Activated T-helper 1 cell treated with anti-CD3 and anti-CD28 coated beads, Interleukin-12 subunit alpha, Interleukin-12 subunit beta, Interleukin-2, Interleukin-4 antibody, amounts not matched to agents 30 ng/mL and 10 ng/mL and 1 ng/mL, durations not matched to agents 14 hours and 24 hours and 36 hours (primary cell): ENCODE measurements at regions not wholly inside any gene's neighbourhood (a gene's known extent, or its start where the extent isn't known, plus 50 kb on each side); places are given as distances from the start of the nearest gene placed in this dataset.
"Not testable (repeated sequence)": the region's sequence is repeated elsewhere in the genome, so short reads cannot be mapped to it uniquely, and the experiment has no call there.

ENCODE experiments used
- DNase-seq: peaks from one replicate; pipeline ENCODE4 v3.0.0; 2021; ENCODE audit warnings: low spot score
- H3K27ac Mint-ChIP-seq: one replicate; pipeline ENCODE4 v1.8.0; 2021; ENCODE audit warnings: mild to moderate bottlenecking, mixed read lengths
- H3K27me3 Mint-ChIP-seq: one replicate; pipeline ENCODE4 v1.8.0; 2022; ENCODE audit warnings: mild to moderate bottlenecking, moderate library complexity, mixed read lengths; ENCODE audit not compliant: insufficient read depth
- H3K36me3 Mint-ChIP-seq: one replicate; pipeline ENCODE4 v1.8.0; 2021; ENCODE audit warnings: low read depth, mixed read lengths
- H3K4me1 Mint-ChIP-seq: one replicate; pipeline ENCODE4 v1.8.0; 2021; ENCODE audit warnings: low read depth, mixed read lengths
- H3K4me3 Mint-ChIP-seq: one replicate; pipeline ENCODE4 v1.8.0; 2021; ENCODE audit warnings: mild to moderate bottlenecking, moderate library complexity, mixed read lengths
- H3K9me3 Mint-ChIP-seq: one replicate; pipeline ENCODE4 v1.8.0; 2021; ENCODE audit warnings: mixed read lengths
- intact Hi-C: fragments of 100-400 bp; cut with micrococcal nuclease; formaldehyde crosslinking; loops from one replicate; pipeline ENCODE4 v1.15.1; 2024

DNA sequence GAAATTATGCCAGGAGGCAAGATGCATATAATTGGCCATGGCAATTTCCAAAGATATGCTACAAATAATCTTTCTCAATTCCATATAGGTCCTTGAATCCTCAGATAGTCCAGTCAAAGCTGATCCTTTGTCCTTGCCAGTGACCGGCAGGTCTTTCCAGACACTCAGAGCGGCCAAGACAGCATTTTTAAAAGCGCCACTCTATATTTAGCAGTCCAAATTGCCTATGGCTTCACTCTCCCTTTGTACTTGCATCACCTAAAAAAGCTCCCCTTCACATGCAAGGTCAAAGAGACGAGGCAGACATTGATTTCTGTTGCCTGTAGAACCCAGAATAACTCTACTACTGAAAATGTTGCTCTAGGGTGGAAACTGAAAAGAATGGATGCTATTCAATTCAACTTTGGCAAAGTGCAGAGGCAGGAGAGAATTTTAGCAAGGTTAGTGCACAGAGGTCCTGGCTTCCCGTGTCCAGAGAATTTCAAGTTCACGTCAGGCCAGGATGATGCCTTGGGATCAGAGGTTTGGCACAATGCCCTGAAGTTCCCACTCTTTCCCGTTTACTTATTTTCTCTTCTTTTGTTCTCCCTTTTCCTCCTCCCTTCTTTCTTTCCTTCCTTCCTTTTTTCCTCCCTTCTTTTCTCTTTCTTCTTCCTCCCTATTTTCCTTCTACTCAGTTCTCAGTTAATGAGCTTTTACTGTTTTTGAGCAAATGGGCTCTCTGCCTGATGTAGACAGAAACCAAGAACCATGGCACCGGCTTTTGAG lies 108.5 kb downstream of the KCNK1 start:
- Mint-ChIP-seq H3K27me3 (no peaks in the 10 kb centered on the region), H3K9me3 (no peaks in the 10 kb centered on the region), H3K27ac (no peak overlapping the region), H3K4me3 (no peak overlapping the region), H3K4me1 (no peaks in the 10 kb centered on the region), H3K36me3 (no peaks in the 10 kb centered on the region)
- no peak for DNase-seq
- intact Hi-C loops: no loop called here

GRCh38 chr1:233723387-233723786 lies 109.5 kb downstream of the KCNK1 start:
- intact Hi-C loops: no loop called here
- no peak overlapping the region for H3K27ac Mint-ChIP-seq
- H3K9me3 Mint-ChIP-seq: no peaks in the 10 kb centered on the region

GRCh38 chr1:233724131-233724631 lies 110.3 kb downstream of the KCNK1 start:
- H3K4me1 Mint-ChIP-seq, H3K27ac Mint-ChIP-seq: not testable (repeated sequence)

More at GRCh38 chr1:233723387-233723786, 109.5 kb downstream of the KCNK1 start:
- no peak for DNase-seq
- Mint-ChIP-seq H3K4me3 (no peak overlapping the region), H3K27me3 (no peaks in the 10 kb centered on the region), H3K36me3 (no peaks in the 10 kb centered on the region), H3K4me1 (no peaks in the 10 kb centered on the region)

DNA sequence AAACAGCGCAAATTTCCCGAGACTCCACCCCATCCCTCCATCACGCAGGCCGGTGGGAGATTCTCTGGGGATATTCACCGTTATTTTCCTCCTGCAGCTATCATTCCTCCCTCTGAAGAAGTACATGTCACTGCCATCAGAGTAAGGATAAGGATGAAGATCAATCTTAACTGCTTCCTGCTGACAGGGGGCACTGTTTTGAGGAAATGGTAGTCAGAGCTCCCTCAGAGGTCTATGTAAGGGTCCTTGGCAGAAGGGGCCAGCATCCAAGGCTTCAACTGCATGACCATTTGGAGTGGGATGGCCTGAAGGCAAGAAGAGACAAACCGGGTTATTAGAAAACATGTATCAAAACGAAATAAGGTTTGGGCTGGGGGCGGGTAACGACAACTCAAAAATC lies 111.5 kb downstream of the KCNK1 start:
- H3K4me3 Mint-ChIP-seq: no peak overlapping the region
- DNase-seq: no peak
- intact Hi-C loops: no loop called here
- H3K36me3 Mint-ChIP-seq: no peaks in the 10 kb centered on the region
- no peak overlapping the region for H3K27ac Mint-ChIP-seq
- H3K27me3 Mint-ChIP-seq: no peaks in the 10 kb centered on the region
- H3K9me3 Mint-ChIP-seq: no peaks in the 10 kb centered on the region
- H3K4me1 Mint-ChIP-seq: no peaks in the 10 kb centered on the region

More at GRCh38 chr1:233724131-233724631, 110.3 kb downstream of the KCNK1 start:
- intact Hi-C loops, H3K9me3 Mint-ChIP-seq, H3K36me3 Mint-ChIP-seq, H3K4me3 Mint-ChIP-seq, H3K27me3 Mint-ChIP-seq, DNase-seq: not testable (repeated sequence)

DNA sequence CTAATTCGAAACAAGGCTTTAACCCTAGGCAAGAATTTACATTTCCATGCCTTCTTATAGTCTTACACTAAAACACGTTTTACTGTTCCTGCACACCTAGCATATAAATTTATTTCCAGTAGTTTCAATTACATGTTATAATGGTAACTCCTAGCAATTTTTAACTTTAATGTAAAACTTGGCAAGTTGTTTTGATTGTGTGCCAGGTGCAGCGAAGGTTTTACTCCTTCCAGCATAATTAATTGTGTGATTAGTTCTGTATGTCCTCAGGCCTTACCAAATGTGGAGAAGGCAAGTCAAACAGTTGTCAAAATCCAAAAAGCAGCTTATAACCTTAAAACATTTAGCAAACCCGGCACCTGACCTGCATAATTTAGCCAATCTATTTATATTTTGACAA lies 114.8 kb downstream of the KCNK1 start:
- Mint-ChIP-seq H3K27me3 (no peaks in the 10 kb centered on the region), H3K27ac (no peak overlapping the region), H3K36me3 (no peaks in the 10 kb centered on the region), H3K4me1 (no peaks in the 10 kb centered on the region), H3K9me3 (no peaks in the 10 kb centered on the region), H3K4me3 (no peak overlapping the region)
- DNase-seq: no peak
- intact Hi-C loops: no loop called here

GRCh38 chr1:233730380-233730779 lies 116.5 kb downstream of the KCNK1 start:
- Mint-ChIP-seq H3K4me1 (no peaks in the 10 kb centered on the region), H3K9me3 (no peaks in the 10 kb centered on the region), H3K27me3 (no peaks in the 10 kb centered on the region), H3K4me3 (no peak overlapping the region), H3K27ac (no peak overlapping the region), H3K36me3 (no peaks in the 10 kb centered on the region)
- DNase-seq: no peak
- intact Hi-C loops: no loop called here

GRCh38 chr1:233730809-233731208 lies 116.9 kb downstream of the KCNK1 start:
- no peak overlapping the region for H3K4me3 Mint-ChIP-seq
- no peak for DNase-seq
- H3K9me3 Mint-ChIP-seq: no peaks in the 10 kb centered on the region
- H3K4me1 Mint-ChIP-seq: no peaks in the 10 kb centered on the region
- no peaks in the 10 kb centered on the region for H3K27me3 Mint-ChIP-seq
- intact Hi-C loops: no loop called here
- no peak overlapping the region for H3K27ac Mint-ChIP-seq
- H3K36me3 Mint-ChIP-seq: no peaks in the 10 kb centered on the region

GRCh38 chr1:233732206-233732605 lies 118.3 kb downstream of the KCNK1 start:
- Mint-ChIP-seq H3K27ac (no peak overlapping the region), H3K4me3 (no peak overlapping the region), H3K27me3 (no peaks in the 10 kb centered on the region), H3K4me1 (no peaks in the 10 kb centered on the region), H3K36me3 (no peaks in the 10 kb centered on the region), H3K9me3 (no peaks in the 10 kb centered on the region)
- no peak for DNase-seq
- intact Hi-C loops: no loop called here

DNA sequence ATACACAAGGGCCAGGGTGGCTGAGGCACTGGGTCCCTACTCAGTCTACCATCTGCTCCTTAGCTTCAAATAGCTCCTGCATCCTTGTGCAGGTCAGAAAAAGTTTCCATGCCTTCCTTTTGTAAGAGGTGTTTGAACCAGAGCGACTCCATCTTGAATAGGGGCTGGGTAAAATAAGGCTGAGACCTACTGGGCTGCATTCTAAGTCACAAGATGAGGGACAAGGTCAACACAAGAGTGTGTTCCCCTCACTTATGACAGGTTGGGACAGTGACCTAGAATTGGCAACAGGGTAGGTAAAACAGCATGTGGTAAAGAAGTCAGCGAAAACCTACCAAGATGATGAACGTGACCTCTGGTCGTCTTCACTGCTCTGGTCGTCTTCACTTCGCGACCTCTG lies 120.5 kb downstream of the KCNK1 start:
- H3K27me3 Mint-ChIP-seq: no peaks in the 10 kb centered on the region
- no peak overlapping the region for H3K4me3 Mint-ChIP-seq
- DNase-seq: no peak
- no peaks in the 10 kb centered on the region for H3K4me1 Mint-ChIP-seq
- no peaks in the 10 kb centered on the region for H3K36me3 Mint-ChIP-seq
- H3K27ac Mint-ChIP-seq: no peak overlapping the region
- intact Hi-C loops: no loop called here
- no peaks in the 10 kb centered on the region for H3K9me3 Mint-ChIP-seq

DNA sequence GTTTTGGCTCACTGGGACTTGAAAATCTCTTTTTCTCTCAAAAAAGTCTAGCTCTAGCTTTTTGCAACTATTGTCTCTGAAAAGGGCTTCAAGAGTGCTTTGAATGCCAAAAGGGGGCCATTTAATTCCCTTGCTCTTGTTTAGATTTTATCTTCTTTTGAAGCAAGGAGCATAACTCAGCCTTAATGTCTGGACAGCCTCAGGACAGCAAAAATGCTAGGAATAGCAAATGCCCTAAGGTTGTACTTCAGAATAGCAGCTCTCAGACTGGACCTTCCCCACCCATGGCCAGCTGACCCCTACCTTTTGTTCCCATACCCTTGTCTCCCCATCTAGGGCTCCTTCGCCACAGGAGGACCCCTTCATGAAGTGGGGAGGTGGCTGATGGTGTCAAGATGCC lies 121.4 kb downstream of the KCNK1 start:
- intact Hi-C loops: no loop called here
- H3K4me3 Mint-ChIP-seq: no peak overlapping the region
- DNase-seq: no peak
- no peaks in the 10 kb centered on the region for H3K27me3 Mint-ChIP-seq
- H3K4me1 Mint-ChIP-seq: no peaks in the 10 kb centered on the region
- H3K9me3 Mint-ChIP-seq: no peaks in the 10 kb centered on the region
- H3K27ac Mint-ChIP-seq: no peak overlapping the region
- H3K36me3 Mint-ChIP-seq: no peaks in the 10 kb centered on the region

DNA sequence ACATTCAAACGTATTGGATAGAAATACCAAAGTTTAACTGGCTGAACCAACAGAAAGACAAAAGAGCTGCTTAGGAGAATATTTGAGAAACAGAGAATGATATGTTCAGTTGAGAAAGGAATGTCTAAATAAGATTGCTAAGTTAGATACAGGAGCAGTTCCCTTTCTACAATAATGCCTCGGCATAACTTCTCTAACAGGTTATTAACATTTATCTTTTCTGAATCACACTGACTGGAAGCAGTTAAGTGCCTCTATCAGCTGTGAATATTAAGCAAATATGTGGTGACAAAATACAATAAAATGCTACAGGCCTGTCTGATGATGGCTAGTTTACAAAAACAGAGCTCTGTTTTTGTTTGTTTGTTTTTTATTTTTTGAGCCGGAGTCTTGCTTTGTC lies 121.9 kb downstream of the KCNK1 start:
- Mint-ChIP-seq H3K27me3 (no peaks in the 10 kb centered on the region), H3K27ac (no peak overlapping the region), H3K4me3 (no peak overlapping the region), H3K9me3 (no peaks in the 10 kb centered on the region), H3K4me1 (no peaks in the 10 kb centered on the region), H3K36me3 (no peaks in the 10 kb centered on the region)
- DNase-seq: no peak
- intact Hi-C loops: no loop called here

GRCh38 chr1:233737341-233737740 lies 123.4 kb downstream of the KCNK1 start:
- Mint-ChIP-seq H3K4me1 (no peaks in the 10 kb centered on the region), H3K27ac (no peak overlapping the region), H3K36me3 (no peaks in the 10 kb centered on the region), H3K4me3 (no peak overlapping the region), H3K9me3 (no peaks in the 10 kb centered on the region), H3K27me3 (no peaks in the 10 kb centered on the region)
- intact Hi-C loops: no loop called here
- no peak for DNase-seq

DNA sequence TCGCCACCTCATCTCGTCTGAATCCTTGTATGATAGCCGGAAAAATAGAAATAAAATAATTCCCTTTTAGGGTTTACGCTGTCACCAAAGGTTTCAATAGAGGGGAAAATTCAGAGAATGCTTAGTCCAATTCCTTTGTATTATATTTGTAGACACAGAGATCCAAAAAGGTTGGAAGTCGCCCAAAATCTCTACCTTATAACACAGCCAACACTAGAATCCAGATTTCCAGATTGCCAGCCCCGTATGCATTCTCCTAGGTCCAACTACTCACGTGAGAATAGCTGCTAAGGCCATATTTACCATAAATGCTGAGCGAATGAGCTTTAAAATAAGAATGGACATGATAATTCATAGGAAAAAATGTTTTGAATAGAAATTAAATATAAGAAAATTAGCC lies 124.5 kb downstream of the KCNK1 start:
- no peaks in the 10 kb centered on the region for H3K27me3 Mint-ChIP-seq
- intact Hi-C loops: no loop called here

GRCh38 chr1:233738850-233739249 lies 124.9 kb downstream of the KCNK1 start:
- no peaks in the 10 kb centered on the region for H3K4me1 Mint-ChIP-seq
- H3K4me3 Mint-ChIP-seq: no peak overlapping the region
- DNase-seq: no peak
- H3K27ac Mint-ChIP-seq: no peak overlapping the region
- no peaks in the 10 kb centered on the region for H3K9me3 Mint-ChIP-seq
- no peaks in the 10 kb centered on the region for H3K27me3 Mint-ChIP-seq
- no peaks in the 10 kb centered on the region for H3K36me3 Mint-ChIP-seq
- intact Hi-C loops: no loop called here

More for the DNA sequence above, 124.5 kb downstream of the KCNK1 start:
- no peaks in the 10 kb centered on the region for H3K4me1 Mint-ChIP-seq
- H3K4me3 Mint-ChIP-seq: no peak overlapping the region
- H3K27ac Mint-ChIP-seq: no peak overlapping the region
- H3K36me3 Mint-ChIP-seq: no peaks in the 10 kb centered on the region
- no peaks in the 10 kb centered on the region for H3K9me3 Mint-ChIP-seq
- no peak for DNase-seq
